ENCODE measurements at regions not wholly inside any gene's neighbourhood (a gene's known extent, or its start where the extent isn't known, plus 50 kb on each side); places are given as distances from the start of the nearest gene placed in this dataset.

DNA sequence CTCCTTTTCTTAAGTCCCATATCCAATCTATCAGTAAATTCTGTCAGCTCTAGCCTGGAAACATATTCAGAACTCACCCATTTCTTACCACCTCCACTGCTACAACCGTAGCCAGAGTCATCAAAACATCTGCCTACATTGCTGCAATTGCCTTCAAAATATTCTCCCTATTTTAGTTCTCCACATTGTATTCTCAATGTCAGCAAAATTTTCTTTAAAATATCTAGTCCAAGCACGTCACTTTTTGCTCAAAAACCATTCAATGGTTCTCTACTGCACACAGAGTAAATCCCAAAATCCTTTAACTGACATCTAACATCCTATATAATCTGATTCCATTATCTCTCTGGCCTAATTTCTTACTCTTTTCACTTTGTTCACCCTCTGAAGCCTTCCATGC, 68.5 kb upstream of the ERBB4 start:
- no peak for TF ChIP-seq POLR2AphosphoS5 (IDR thresholded peaks at IDR 0.05; ENCODE audit: low read length)
- TF ChIP-seq ZNF274 (IDR thresholded peaks at IDR 0.05; ENCODE audit: insufficient read depth, insufficient read length) = no peak
- TF ChIP-seq, protein P1, sequence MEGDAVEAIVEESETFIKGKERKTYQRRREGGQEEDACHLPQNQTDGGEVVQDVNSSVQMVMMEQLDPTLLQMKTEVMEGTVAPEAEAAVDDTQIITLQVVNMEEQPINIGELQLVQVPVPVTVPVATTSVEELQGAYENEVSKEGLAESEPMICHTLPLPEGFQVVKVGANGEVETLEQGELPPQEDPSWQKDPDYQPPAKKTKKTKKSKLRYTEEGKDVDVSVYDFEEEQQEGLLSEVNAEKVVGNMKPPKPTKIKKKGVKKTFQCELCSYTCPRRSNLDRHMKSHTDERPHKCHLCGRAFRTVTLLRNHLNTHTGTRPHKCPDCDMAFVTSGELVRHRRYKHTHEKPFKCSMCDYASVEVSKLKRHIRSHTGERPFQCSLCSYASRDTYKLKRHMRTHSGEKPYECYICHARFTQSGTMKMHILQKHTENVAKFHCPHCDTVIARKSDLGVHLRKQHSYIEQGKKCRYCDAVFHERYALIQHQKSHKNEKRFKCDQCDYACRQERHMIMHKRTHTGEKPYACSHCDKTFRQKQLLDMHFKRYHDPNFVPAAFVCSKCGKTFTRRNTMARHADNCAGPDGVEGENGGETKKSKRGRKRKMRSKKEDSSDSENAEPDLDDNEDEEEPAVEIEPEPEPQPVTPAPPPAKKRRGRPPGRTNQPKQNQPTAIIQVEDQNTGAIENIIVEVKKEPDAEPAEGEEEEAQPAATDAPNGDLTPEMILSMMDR (IDR thresholded peaks at IDR 0.05 in 2 of 3, conservative IDR thresholded peaks at IDR 0.05 in 1 of 3; ENCODE audit: control insufficient read depth in 2 of 3, extremely low read depth in 1 of 3, insufficient read depth in 1 of 3, low read depth in 3 of 3, low read length in 3 of 3) = no peak
- TF ChIP-seq FOS (IDR thresholded peaks at IDR 0.05; ENCODE audit: borderline replicate concordance, extremely low read depth, insufficient read length) = no peak
- TF ChIP-seq ZZZ3 (IDR thresholded peaks at IDR 0.05; ENCODE audit: control insufficient read depth, insufficient read length, low read depth) = no peak
- TF ChIP-seq IKZF2 (IDR thresholded peaks at IDR 0.05) = no peak
- TF ChIP-seq EZH2 (IDR thresholded peaks at IDR 0.05; ENCODE audit: borderline replicate concordance, control insufficient read depth, low read depth, low read length) = no peak
- no peak for TF ChIP-seq SREBF1 (IDR thresholded peaks at IDR 0.05; ENCODE audit: low read length)
- no peak for TF ChIP-seq ZBED1 (IDR thresholded peaks at IDR 0.05; ENCODE audit: borderline replicate concordance)
- TF ChIP-seq SPI1 (IDR thresholded peaks at IDR 0.05; ENCODE audit: borderline replicate concordance, insufficient read depth, low read depth, low read length) = no peak

All from GM12878 (cell line).